Stimulated activated CD4-positive, alpha-beta T cell treated with anti-CD3 and anti-CD28 coated beads, TNF-alpha, amount 100 ng/mL, for 1 hour (primary cell): ENCODE measurements at regions not wholly inside any gene's neighbourhood (a gene's known extent, or its start where the extent isn't known, plus 50 kb on each side); places are given as distances from the start of the nearest gene placed in this dataset.

Experiments used
- DNase-seq, 3 donors: peaks; one replicate each; pipeline ENCODE4 v3.0.0-alpha.2; 2020; ENCODE audit warnings: low read depth in 3 of 3, low spot score in 1 of 3

GRCh38 chr1:8147956-8148355, 121.8 kb upstream of the ERRFI1 start:
- no peak for DNase-seq

- DNase-seq: no peak
Measured at GRCh38 chr1:8146257-8146855, 120.2 kb upstream of the ERRFI1 start.

GRCh38 chr1:8145545-8146202, 119.6 kb upstream of the ERRFI1 start:
- DNase-seq: no peak

- no peak for DNase-seq
Measured at GRCh38 chr1:8144323-8144722, 118.2 kb upstream of the ERRFI1 start.

- no peak for DNase-seq
Measured at GRCh38 chr1:8142955-8143629, 117.0 kb upstream of the ERRFI1 start.

GRCh38 chr1:8139941-8140340, 113.8 kb upstream of the ERRFI1 start:
- no peak for DNase-seq

- no peak for DNase-seq
Measured at GRCh38 chr1:8139383-8139782, 113.3 kb upstream of the ERRFI1 start.

GRCh38 chr1:8138673-8139072, 112.6 kb upstream of the ERRFI1 start:
- DNase-seq: no peak

- no peak for DNase-seq
Measured at GRCh38 chr1:8137481-8138244, 111.6 kb upstream of the ERRFI1 start.

- DNase-seq: no peak
Measured at GRCh38 chr1:8136766-8137165, 110.7 kb upstream of the ERRFI1 start.

GRCh38 chr1:8135250-8135649, 109.1 kb upstream of the ERRFI1 start:
- DNase-seq: no peak

- DNase-seq: no peak
Measured at GRCh38 chr1:8134546-8135235, 108.6 kb upstream of the ERRFI1 start.

GRCh38 chr1:8133657-8134430, 107.7 kb upstream of the ERRFI1 start:
- no peak for DNase-seq

GRCh38 chr1:8133190-8133589, 107.1 kb upstream of the ERRFI1 start:
- no peak for DNase-seq

- DNase-seq: no peak
Measured at GRCh38 chr1:8127171-8127641, 101.1 kb upstream of the ERRFI1 start.

- DNase-seq: no peak
Measured at GRCh38 chr1:8122477-8123407, 96.6 kb upstream of the ERRFI1 start.

- no peak for DNase-seq
Measured at GRCh38 chr1:8122160-8122476, 96.0 kb upstream of the ERRFI1 start.

- no peak for DNase-seq
Measured at GRCh38 chr1:8121261-8122159, 95.4 kb upstream of the ERRFI1 start.
